HG02938 (cell line): ENCODE measurements at regions not wholly inside any gene's neighbourhood (a gene's known extent, or its start where the extent isn't known, plus 50 kb on each side); places are given as distances from the start of the nearest gene placed in this dataset.
"Not testable (repeated sequence)": the region's sequence is repeated elsewhere in the genome, so short reads cannot be mapped to it uniquely, and the experiment has no call there.

Source experiments
- ATAC-seq: cut with Tn5 transposase; IDR thresholded peaks from one replicate; pipeline ENCODE4 v1.9.1; 2021; ENCODE audit warnings: mild to moderate bottlenecking, moderate library complexity; ENCODE audit not compliant: unreplicated experiment

DNA sequence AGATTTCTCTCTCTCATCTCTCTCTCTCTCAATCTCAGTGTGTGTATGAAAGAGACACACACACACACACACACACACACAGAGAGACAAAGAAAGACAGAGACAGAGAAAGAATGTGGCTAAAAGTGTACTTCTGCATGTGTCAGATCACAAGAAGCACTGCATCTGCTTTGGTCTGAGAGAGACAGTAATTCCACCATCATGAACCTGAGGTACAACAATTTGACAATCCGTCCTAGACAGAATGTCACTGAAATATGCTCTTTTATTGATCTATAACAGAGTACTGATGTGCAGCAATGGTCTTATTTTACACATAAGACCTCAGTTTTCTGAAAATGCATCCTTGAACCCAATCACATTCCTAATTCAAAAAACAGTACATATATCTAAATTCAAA, 576.2 kb upstream of the SMIM31 start:
- no peak for ATAC-seq

DNA sequence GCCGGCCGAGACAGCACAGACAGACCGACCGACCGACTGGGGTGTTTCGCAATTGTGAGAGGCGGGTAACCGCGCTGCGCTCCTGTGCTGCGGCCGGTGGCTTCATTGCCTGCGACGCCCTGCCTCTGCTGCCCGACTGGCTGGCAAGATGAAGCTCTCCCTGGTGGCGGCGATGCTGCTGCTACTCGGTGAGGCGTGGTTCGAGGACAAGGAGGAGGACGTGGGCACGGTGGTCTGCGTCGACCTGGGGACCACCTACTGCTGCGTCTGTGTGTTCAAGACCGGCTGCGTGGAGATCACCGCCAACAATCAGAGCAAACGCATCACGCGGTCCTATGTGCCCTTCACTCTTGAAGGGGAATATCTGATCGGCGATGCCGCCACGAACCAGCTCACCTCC, 565.7 kb upstream of the SMIM31 start:
- ATAC-seq: no peak

- no peak for ATAC-seq
These were observed 561.1 kb upstream of the SMIM31 start for GRCh38 chr4:164192844-164193243.

GRCh38 chr4:164193676-164194075, 560.3 kb upstream of the SMIM31 start:
- no peak for ATAC-seq

DNA sequence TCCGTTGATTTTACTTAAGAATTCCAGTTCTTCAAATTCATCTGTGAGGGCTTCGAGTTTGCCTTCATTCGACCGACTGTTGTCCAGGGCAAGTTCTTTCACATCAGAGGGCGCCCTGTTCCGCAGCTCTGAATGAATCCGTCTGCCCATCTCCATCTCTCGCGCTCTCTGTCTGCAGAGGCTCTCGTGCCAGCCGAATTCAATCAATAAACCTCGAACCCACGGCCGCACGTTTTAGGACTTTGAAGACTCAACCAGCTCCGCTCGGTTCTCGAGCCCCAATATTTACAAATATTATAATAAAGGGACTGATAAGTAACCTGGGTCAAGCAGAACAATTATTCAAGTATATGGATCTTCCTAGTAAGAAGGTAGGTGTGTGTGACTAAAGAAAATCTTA, 556.4 kb upstream of the SMIM31 start:
- ATAC-seq: no peak

DNA sequence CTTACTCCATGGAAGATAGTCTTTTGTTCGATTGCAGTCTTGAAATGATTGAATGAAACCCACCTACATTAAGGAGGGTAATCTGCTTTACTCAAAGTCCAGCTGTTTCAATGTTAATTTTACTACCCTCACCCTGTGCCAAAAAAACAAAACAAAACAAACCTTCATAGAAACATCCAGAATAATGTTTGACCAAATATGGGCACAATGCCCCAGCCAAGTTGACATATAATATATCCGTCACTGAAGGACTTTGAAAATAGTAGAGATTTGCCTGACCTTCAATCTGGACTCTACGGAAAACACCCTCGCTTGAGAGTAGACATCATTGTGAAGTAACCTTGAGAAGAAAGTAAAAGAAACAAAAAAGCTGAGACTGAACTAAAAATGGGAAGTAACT, 550.5 kb upstream of the SMIM31 start:
- no peak for ATAC-seq

DNA sequence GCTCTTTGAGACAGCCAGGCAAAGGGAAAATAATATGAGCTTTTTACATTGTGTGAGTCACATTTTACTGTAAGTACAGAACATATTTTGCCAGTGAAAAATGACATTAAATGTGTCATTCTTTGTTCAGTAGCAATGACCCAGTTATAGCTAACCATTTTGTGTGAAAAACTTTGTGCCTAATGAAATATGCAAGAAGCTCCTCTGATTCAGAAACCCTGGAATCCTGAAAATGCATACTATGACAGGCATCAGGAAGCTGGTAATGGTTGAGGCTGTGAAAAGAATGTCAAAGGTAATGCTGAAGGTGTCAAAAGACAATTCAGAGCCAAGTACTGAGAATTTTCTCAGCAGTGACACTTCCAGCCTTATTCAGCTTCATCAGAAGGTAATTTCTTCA, 549.5 kb upstream of the SMIM31 start:
- no peak for ATAC-seq

DNA sequence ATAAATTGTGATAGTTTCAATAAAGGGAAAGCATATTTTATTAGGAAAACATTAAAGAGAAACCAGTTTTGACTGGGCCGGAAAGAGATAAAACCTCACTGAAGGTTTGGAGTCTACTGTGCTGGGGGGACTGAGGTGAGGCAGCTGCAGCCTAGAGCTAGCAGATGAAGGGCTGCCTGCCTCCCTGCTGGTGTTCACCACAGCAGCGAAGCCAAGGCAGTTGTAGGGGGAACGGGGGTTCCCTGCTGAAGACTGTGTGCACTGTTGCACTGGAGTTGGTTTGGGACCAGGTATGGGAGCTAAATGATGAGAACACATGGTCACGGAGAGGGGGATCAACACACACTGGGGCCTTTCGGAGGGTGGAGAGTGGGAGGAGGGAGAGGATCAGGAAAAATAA, 546.5 kb upstream of the SMIM31 start:
- no peak for ATAC-seq

- no peak for ATAC-seq
These were observed 543.6 kb upstream of the SMIM31 start for GRCh38 chr4:164210377-164210776.

DNA sequence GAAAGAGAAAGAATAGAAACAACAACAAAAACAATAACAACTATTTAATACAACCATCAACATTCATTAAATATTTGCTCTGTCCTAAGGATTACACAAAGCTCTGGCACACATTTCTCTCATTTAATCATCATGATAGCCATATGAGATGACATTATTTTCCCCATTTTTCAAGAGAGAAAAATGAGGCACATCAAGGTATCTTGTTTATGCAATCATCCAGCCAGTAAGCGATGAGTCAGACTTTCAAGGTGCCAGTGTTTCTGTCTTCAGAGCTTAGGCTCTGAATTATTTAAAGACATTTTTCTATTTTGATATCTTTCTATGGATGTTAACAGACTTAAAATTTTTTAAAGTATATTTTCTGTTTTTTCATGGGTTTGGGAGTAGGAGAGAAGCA, 541.8 kb upstream of the SMIM31 start:
- no peak for ATAC-seq

DNA sequence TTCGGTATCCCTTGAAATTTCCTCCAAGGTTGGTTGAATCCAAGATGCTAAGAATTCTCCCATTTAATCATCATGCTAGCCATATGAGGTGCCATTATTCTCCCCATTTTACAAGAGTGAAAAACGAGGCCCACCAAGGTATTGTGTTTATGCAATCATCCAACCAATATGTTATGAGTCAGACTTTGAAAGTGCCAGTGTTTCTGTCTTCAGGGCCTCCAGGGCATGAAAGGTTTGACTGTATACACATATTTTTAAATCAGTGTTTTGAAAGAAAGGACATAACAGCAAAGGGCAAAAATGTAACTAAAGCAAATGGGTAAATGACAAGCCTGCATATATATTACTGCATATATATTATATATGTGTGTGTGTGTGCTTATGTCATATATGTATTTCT, 541.2 kb upstream of the SMIM31 start:
- ATAC-seq: no peak

DNA sequence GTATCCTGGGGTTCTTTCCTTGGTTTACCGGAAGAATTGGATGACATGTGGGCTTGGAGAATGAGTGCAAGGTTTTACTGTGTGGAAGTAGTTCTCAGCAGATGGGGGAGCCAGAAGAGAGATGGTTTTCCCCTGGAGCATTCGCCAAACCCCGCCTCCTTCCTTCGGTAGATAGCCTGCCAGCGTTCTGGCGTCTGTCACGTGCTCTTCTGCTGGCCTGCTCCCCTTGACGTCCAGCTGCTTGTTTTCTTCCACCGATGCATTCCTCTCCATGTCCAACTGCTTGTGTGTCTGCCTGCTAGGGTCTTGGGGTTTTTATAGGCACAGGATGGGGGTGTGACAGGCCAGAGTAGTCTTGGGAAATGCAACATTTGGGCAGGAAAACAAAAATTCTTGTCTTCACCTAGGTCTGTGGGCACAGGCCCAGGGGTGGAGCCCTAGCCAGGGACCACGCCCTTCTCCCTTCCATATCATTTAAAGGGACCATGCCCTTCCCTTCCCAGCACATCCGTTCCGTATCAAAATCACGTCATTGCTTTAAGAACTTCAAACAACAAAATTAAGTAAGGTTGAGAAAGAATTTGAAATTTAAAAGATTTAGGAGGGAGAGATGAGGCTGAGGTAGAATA, 538.7 kb upstream of the SMIM31 start:
- ATAC-seq: no peak

GRCh38 chr4:164221631-164222030, 532.3 kb upstream of the SMIM31 start:
- ATAC-seq: no peak

GRCh38 chr4:164224871-164225270, 529.1 kb upstream of the SMIM31 start:
- ATAC-seq: no peak

GRCh38 chr4:164229255-164229654, 524.7 kb upstream of the SMIM31 start:
- no peak for ATAC-seq

- no peak for ATAC-seq
These were observed 514.5 kb upstream of the SMIM31 start for GRCh38 chr4:164239433-164239832.

DNA sequence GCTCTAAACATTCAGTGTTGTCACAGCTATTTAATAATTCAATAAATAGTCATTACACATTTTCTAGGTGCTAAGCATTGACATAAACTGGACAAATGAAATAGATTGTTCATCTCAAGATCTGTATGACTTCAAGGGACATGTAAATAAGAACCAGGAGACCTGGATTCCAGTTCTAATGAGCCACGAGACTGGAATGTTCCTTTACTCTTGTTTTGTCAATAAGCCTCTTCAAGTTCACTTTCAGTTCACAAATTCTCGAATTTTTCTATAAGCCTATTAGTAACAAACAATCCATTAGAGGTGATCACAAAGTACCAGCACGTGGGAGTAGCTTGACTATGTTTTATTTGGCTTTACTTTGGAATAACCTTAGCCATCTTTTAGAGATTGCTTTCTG, 514.0 kb upstream of the SMIM31 start:
- ATAC-seq: no peak

DNA sequence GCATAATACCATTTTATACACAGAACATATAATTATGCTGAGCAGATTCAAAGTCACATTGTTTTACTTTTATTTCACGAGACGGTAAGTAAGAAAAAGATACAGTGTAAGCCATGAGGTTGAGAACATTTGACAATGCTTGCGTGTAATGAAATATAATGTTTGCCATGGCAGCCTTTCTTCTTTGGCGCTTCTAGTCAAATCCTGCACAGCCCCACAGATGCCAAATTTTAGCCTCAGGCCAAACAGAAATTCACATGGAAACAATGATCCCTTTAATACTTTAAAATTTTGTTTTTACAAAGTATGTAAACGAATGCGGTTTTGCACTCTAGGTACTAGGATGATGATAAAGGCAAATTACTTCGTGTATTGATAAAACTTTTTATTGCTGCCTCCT, 502.7 kb upstream of the SMIM31 start:
- no peak for ATAC-seq

DNA sequence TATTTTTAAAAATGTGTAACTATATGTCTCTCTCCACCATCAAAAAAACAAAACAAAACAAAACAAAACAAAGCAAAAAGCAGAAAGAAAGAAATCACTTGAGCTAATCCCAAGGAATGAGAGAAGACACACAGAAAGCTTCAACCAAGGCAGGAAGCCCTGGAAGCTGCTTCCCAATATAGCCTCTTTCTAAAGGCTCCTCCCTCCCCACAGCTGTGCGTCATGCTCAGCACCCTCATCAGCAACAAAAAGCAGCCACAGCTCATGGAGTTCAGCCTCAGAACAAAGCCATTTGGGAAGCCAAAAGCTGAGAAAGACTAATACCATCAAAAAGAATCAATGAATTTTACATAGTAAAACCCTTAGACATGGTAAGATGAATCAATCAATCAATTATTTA, 501.6 kb upstream of the SMIM31 start:
- no peak for ATAC-seq

DNA sequence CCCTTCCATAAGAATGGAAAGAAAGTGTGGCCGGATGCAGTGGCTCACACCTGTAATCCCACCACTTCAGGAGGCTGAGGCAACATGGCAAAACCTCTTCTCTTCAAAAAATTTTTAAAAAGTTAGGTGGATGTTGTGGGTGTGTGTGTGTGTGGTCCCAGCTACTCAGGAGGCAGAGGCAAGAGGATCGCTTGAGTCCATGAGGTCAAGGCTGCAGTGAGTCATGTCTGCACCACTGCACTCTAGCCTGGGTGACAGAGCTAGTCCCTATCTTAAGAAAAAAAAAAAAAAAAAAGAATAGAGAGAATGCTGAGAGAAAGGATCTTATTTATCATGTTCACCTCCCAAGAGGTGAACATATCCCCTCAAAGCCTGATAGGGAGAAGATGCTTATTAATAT, 492.1 kb upstream of the SMIM31 start:
- no peak for ATAC-seq

DNA sequence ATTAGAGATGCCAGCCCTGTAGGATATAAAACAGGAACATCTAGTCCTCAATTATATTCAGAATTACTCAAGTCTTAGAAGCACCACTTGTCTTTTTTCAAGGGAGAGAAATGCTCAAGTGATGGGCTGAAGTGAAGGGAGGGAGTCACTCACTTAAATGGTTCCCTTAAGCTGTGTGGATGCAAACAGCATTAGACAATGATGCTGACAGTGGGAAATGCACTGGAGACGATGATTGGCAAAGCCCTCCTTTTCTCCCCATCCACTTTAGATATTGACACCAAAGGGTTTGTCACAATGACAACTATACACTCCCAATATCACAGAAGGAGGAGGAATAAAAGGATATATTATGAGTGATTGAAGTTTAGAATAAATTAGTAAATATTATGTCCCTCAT, 491.4 kb upstream of the SMIM31 start:
- not testable (repeated sequence) for ATAC-seq

DNA sequence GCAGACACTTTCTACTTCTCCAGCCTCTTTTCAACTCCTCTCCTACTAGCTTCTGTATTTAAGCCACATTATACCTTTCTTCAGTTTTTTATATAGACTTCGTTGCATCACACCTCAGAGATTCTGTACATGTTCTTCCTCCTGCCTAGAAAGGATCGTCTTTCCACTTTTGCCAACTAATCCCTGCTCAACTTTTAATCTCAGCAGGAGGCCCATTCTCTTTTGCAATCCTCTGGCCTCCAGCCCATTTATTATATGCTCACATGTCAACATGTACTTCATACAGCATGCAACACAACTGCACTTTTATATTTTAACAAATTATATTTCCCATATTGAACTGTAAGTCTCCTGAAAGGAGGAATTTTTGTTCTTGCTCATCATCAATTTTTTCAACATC, 476.5 kb upstream of the SMIM31 start:
- not testable (repeated sequence) for ATAC-seq

DNA sequence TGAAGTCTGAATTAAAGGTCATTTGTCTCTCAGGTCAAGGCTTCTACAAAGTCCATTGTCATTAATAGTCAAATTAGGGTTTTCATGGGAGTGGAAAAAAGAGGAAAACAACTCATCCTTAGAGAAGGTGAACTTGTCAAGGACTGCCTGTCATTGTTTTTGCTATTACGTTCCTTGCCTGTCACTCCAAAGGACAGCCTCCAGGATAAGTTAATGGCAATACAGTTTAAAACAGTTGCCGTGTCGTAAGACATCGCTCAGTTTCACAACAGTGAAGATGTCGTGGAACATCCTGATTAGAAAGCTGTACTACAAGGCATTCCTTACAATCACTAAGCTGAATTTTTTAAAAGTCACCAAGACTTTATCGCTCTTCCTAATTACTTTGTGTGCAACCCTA, 466.8 kb upstream of the SMIM31 start:
- ATAC-seq: no peak

GRCh38 chr4:164288578-164288977, 465.4 kb upstream of the SMIM31 start:
- no peak for ATAC-seq
